SK-N-SH (cell line): ENCODE measurements at regions not wholly inside any gene's neighbourhood (a gene's known extent, or its start where the extent isn't known, plus 50 kb on each side); places are given as distances from the start of the nearest gene placed in this dataset.

Experiments used
- CTCF ChIA-PET: fragments of 300-600, 350-600 bp; formaldehyde crosslinking; extraction: SDS; loops from one replicate; lab custom pipeline; 2021; lab: Yijun Ruan, JAX
- POLR2A ChIA-PET: fragments of 350-600 bp; sonication (Branson Sonifier 250); formaldehyde crosslinking; extraction: SDS; loops from one replicate; lab custom pipeline; 2020; ENCODE audit warnings: antibody characterized with exemption, inconsistent platforms; lab: Yijun Ruan, JAX
- DNase-seq: peaks from one replicate; pipeline ENCODE4 v3.0.0; 2012
- H2AFZ ChIP-seq: fragments of 200-600 bp; sonication (generic); 2 replicates; pipeline ENCODE4 v1.8.1; 2016; ENCODE audit warnings: antibody characterized with exemption, mild to moderate bottlenecking, low read depth
- H3F3A ChIP-seq: fragments of 200-600 bp; sonication (generic); replicated peaks from 2 replicates; pipeline ENCODE3; 2016; ENCODE audit warnings: antibody characterized with exemption, mild to moderate bottlenecking; ENCODE audit not compliant: insufficient read depth
- H3K27ac ChIP-seq, 2 experiments: fragments of 200-500 bp in 1 of 2; fragments of 200-600 bp in 1 of 2; sonication (Bioruptor generic) in 1 of 2; sonication (generic), shearing (Covaris generic) in 1 of 2; 2 replicates each; pipeline versions ENCODE4 v1.5.1 to v1.6.1; 2014 to 2016; ENCODE audit warnings: low read depth in 2 of 2, inconsistent platforms in 1 of 2, low read length in 1 of 2, mild to moderate bottlenecking in 1 of 2, mixed read lengths in 1 of 2
- H3K27me3 ChIP-seq: fragments of 200-600 bp; sonication (generic), shearing (Covaris generic); 2 replicates; pipeline ENCODE4 v1.6.1; 2016; ENCODE audit warnings: mixed run types; ENCODE audit not compliant: insufficient read depth
- H3K36me3 ChIP-seq, 2 experiments: fragments of 200-500 bp in 1 of 2; fragments of 200-600 bp in 1 of 2; sonication (Bioruptor generic) in 1 of 2; sonication (generic) in 1 of 2; replicated peaks in 1 of 2; 2 replicates each; pipeline versions ENCODE3 to v1.5.1; 2014 to 2016; ENCODE audit warnings: low read length in 1 of 2, mild to moderate bottlenecking in 1 of 2; ENCODE audit not compliant: insufficient read depth in 2 of 2, control insufficient read depth in 1 of 2
- H3K4me1 ChIP-seq, 2 experiments: fragments of 200-500 bp in 1 of 2; fragments of 200-600 bp in 1 of 2; sonication (Bioruptor generic) in 1 of 2; sonication (generic), shearing (Covaris generic) in 1 of 2; 2 replicates each; pipeline versions ENCODE4 v1.5.1 to v1.6.1; 2014 to 2016; ENCODE audit warnings: low read depth in 1 of 2, low read length in 1 of 2, mixed run types in 1 of 2; ENCODE audit not compliant: insufficient read depth in 2 of 2, control insufficient read depth in 1 of 2
- H3K4me2 ChIP-seq: fragments of 200-600 bp; sonication (generic), shearing (Covaris generic); 2 replicates; pipeline ENCODE4 v1.6.1; 2017; ENCODE audit warnings: mixed run types
- H3K4me3 ChIP-seq, 2 experiments: fragments of 200-500 bp in 1 of 2; fragments of 200-600 bp in 1 of 2; sonication (Bioruptor generic) in 1 of 2; sonication (generic), shearing (Covaris generic) in 1 of 2; 2 replicates each; pipeline versions ENCODE4 v1.5.1 to v1.8.1; 2014 to 2016; ENCODE audit warnings: low read depth in 2 of 2, inconsistent platforms in 1 of 2, low read length in 1 of 2, mild to moderate bottlenecking in 1 of 2, mixed read lengths in 1 of 2, moderate library complexity in 1 of 2
- H3K79me2 ChIP-seq: fragments of 200-600 bp; sonication (generic); 2 replicates; pipeline ENCODE4 v1.8.1; 2017; ENCODE audit warnings: mild to moderate bottlenecking; ENCODE audit not compliant: insufficient read depth
- H3K9ac ChIP-seq: fragments of 200-600 bp; sonication (generic); 2 replicates; pipeline ENCODE4 v1.6.1; 2017; ENCODE audit warnings: mixed run types
- H3K9me2 ChIP-seq: fragments of 200-600 bp; sonication (generic); 2 replicates; pipeline ENCODE4 v1.6.1; 2017; ENCODE audit warnings: mixed run types
- H3K9me3 ChIP-seq: fragments of 200-600 bp; sonication (generic); 2 replicates; pipeline ENCODE4 v1.6.1; 2017; ENCODE audit warnings: mixed run types, mild to moderate bottlenecking, moderate library complexity
- H4K20me1 ChIP-seq: fragments of 200-600 bp; sonication (generic); 2 replicates; pipeline ENCODE4 v1.6.1; 2017; ENCODE audit warnings: mild to moderate bottlenecking, mixed run types; ENCODE audit not compliant: insufficient read depth
- ELF1 ChIP-seq: IDR thresholded peaks from 2 replicates; pipeline ENCODE4 v1.4.0; 2012
- EZH2phosphoT487 ChIP-seq: fragments of 200-600 bp; sonication (generic); IDR thresholded peaks from 2 replicates; pipeline ENCODE4 v1.6.1; 2017; ENCODE audit warnings: low read depth, mixed run types, mild to moderate bottlenecking, antibody characterized with exemption, moderate library complexity, borderline replicate concordance
- FOSL2 ChIP-seq: IDR thresholded peaks from 2 replicates; pipeline ENCODE4 v1.4.0; 2012; ENCODE audit warnings: low read depth, mild to moderate bottlenecking, moderate library complexity, borderline replicate concordance
- GABPA ChIP-seq: IDR thresholded peaks from 2 replicates; pipeline ENCODE4 v1.4.0; 2012; ENCODE audit warnings: low read depth, mild to moderate bottlenecking
- JUND ChIP-seq: IDR thresholded peaks from 2 replicates; pipeline ENCODE4 v1.4.0; 2012
- MEF2A ChIP-seq: IDR thresholded peaks from 2 replicates; pipeline ENCODE4 v1.4.0; 2012; ENCODE audit warnings: low read depth, borderline replicate concordance
- MXI1 ChIP-seq: IDR thresholded peaks from 2 replicates; pipeline ENCODE4 v1.6.1; 2012; ENCODE audit warnings: mild to moderate bottlenecking, low read depth, low read length, improper control_type of control experiment
- NFIC ChIP-seq: IDR thresholded peaks from 2 replicates; pipeline ENCODE4 v1.4.0; 2012; ENCODE audit warnings: borderline replicate concordance
- NRF1 ChIP-seq: IDR thresholded peaks from 2 replicates; pipeline ENCODE4 v1.6.1; 2012; ENCODE audit warnings: low read depth, mild to moderate bottlenecking, low read length
- RAD21 ChIP-seq: IDR thresholded peaks from 2 replicates; pipeline ENCODE4 v1.6.1; 2012; ENCODE audit warnings: mild to moderate bottlenecking, low read length
- RFX5 ChIP-seq: IDR thresholded peaks from 2 replicates; pipeline ENCODE4 v1.6.1; 2012; ENCODE audit warnings: mild to moderate bottlenecking, improper control_type of control experiment, low read length
- SIN3A ChIP-seq: IDR thresholded peaks from 2 replicates; pipeline ENCODE4 v1.6.1; 2012; ENCODE audit warnings: low read depth, mild to moderate bottlenecking, low read length, moderate library complexity, borderline replicate concordance
- SMC3 ChIP-seq: IDR thresholded peaks from 2 replicates; pipeline ENCODE4 v1.6.1; 2012; ENCODE audit warnings: low read depth, low read length, improper control_type of control experiment
- TAF1 ChIP-seq: IDR thresholded peaks from 2 replicates; pipeline ENCODE4 v1.6.1; 2012; ENCODE audit warnings: low read depth, mild to moderate bottlenecking, low read length, moderate library complexity, borderline replicate concordance
- YY1 ChIP-seq: IDR thresholded peaks from 2 replicates; pipeline ENCODE4 v1.4.0; 2012; ENCODE audit warnings: low read depth, mild to moderate bottlenecking
- WGBS: methylation state at CpG from one replicate; pipeline ENCODE4 v1.1.6; 2017; ENCODE audit warnings: low lambda C conversion rate; 5-methylcytosine and 5-hydroxymethylcytosine counted together
- TF ChIP-seq, protein P1 (sequence below): fragments of 200-600 bp; sonication (generic); IDR thresholded peaks from 2 replicates; pipeline ENCODE4 v1.6.1; 2017; ENCODE audit warnings: antibody characterized with exemption, mild to moderate bottlenecking, moderate library complexity
- TF ChIP-seq, protein P2 (sequence below): IDR thresholded peaks from 2 replicates; pipeline ENCODE4 v1.4.0; 2012; ENCODE audit warnings: low read depth, borderline replicate concordance
- TF ChIP-seq, protein P3 (sequence below): IDR thresholded peaks from 2 replicates; pipeline ENCODE4 v1.4.0; 2012; ENCODE audit warnings: low read depth, borderline replicate concordance
- TF ChIP-seq, protein P4 (sequence below): fragments of 150-350 bp; IDR thresholded peaks from 2 replicates; pipeline ENCODE4 v1.6.1; 2017; ENCODE audit warnings: antibody characterized with exemption, low read length, low read depth, borderline replicate concordance

GRCh38 chr18:66749481-66750035 lies 145.7 kb upstream of the CDH19 start:
- H3K9me3 ChIP-seq = no peaks in the 10 kb centered on the region
- POLR2A ChIA-PET = no interaction called here
- no peak overlapping the region for H3K4me2 ChIP-seq
- TF ChIP-seq, protein P1, sequence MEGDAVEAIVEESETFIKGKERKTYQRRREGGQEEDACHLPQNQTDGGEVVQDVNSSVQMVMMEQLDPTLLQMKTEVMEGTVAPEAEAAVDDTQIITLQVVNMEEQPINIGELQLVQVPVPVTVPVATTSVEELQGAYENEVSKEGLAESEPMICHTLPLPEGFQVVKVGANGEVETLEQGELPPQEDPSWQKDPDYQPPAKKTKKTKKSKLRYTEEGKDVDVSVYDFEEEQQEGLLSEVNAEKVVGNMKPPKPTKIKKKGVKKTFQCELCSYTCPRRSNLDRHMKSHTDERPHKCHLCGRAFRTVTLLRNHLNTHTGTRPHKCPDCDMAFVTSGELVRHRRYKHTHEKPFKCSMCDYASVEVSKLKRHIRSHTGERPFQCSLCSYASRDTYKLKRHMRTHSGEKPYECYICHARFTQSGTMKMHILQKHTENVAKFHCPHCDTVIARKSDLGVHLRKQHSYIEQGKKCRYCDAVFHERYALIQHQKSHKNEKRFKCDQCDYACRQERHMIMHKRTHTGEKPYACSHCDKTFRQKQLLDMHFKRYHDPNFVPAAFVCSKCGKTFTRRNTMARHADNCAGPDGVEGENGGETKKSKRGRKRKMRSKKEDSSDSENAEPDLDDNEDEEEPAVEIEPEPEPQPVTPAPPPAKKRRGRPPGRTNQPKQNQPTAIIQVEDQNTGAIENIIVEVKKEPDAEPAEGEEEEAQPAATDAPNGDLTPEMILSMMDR = no peak
- no peak for TF ChIP-seq YY1
- no peak for TF ChIP-seq RAD21
- TF ChIP-seq GABPA = no peak
- TF ChIP-seq RFX5 = no peak
- no peaks in the 10 kb centered on the region for H4K20me1 ChIP-seq
- no peaks in the 10 kb centered on the region for H3F3A ChIP-seq
- H3K27ac ChIP-seq = no peak overlapping the region
- no peaks in the 10 kb centered on the region for H3K79me2 ChIP-seq
- CTCF ChIA-PET = interaction anchor here (0.8 to 2.3 kb wide), 7 partner anchors 9 to 781 kb away, joined by 3 to 19 read pairs (median 5); no protein-coding TSS in a partner anchor
- H3K27me3 ChIP-seq = no peaks in the 10 kb centered on the region
- H3K9me2 ChIP-seq = no peaks in the 10 kb centered on the region
- no peaks in the 10 kb centered on the region for H3K36me3 ChIP-seq
- no peaks in the 10 kb centered on the region; a peak in 1 of 4 replicates for H3K4me1 ChIP-seq
- H3K4me3 ChIP-seq = no peak overlapping the region
- no peak for DNase-seq
- H2AFZ ChIP-seq = no peak overlapping the region
- no peak overlapping the region for H3K9ac ChIP-seq

- peak; percentile 34 for DNase-seq
- CTCF ChIA-PET = interaction anchor here (0.7 to 2.3 kb wide), 8 partner anchors 8 to 1186 kb away, joined by 3 to 19 read pairs (median 4); no protein-coding TSS in a partner anchor
- no peak for TF ChIP-seq JUND
- no peak for TF ChIP-seq SIN3A
- peak; percentile 78 for TF ChIP-seq RAD21
- no peak for TF ChIP-seq NFIC
- peak; percentile 22; the same call in 1 of the 2 replicates for TF ChIP-seq SMC3
- TF ChIP-seq GABPA = no peak
- TF ChIP-seq, protein P2, sequence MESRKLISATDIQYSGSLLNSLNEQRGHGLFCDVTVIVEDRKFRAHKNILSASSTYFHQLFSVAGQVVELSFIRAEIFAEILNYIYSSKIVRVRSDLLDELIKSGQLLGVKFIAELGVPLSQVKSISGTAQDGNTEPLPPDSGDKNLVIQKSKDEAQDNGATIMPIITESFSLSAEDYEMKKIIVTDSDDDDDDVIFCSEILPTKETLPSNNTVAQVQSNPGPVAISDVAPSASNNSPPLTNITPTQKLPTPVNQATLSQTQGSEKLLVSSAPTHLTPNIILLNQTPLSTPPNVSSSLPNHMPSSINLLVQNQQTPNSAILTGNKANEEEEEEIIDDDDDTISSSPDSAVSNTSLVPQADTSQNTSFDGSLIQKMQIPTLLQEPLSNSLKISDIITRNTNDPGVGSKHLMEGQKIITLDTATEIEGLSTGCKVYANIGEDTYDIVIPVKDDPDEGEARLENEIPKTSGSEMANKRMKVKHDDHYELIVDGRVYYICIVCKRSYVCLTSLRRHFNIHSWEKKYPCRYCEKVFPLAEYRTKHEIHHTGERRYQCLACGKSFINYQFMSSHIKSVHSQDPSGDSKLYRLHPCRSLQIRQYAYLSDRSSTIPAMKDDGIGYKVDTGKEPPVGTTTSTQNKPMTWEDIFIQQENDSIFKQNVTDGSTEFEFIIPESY = no peak
- TF ChIP-seq, protein P3, sequence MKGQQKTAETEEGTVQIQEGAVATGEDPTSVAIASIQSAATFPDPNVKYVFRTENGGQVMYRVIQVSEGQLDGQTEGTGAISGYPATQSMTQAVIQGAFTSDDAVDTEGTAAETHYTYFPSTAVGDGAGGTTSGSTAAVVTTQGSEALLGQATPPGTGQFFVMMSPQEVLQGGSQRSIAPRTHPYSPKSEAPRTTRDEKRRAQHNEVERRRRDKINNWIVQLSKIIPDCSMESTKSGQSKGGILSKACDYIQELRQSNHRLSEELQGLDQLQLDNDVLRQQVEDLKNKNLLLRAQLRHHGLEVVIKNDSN = no peak
- no peak for TF ChIP-seq MEF2A
- TF ChIP-seq NRF1 = no peak
- TF ChIP-seq FOSL2 = no peak
- TF ChIP-seq TAF1 = no peak
- no peak for TF ChIP-seq EZH2phosphoT487
- TF ChIP-seq, protein P4, sequence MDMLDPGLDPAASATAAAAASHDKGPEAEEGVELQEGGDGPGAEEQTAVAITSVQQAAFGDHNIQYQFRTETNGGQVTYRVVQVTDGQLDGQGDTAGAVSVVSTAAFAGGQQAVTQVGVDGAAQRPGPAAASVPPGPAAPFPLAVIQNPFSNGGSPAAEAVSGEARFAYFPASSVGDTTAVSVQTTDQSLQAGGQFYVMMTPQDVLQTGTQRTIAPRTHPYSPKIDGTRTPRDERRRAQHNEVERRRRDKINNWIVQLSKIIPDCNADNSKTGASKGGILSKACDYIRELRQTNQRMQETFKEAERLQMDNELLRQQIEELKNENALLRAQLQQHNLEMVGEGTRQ = no peak
- TF ChIP-seq, protein P1 = peak; percentile 34; the same call in 1 of the 2 replicates
- no peak for TF ChIP-seq MXI1
- TF ChIP-seq RFX5 = no peak
- TF ChIP-seq ELF1 = no peak
Observed at GRCh38 chr18:66749030-66749429, 145.1 kb upstream of the CDH19 start.

More at GRCh38 chr18:66749030-66749429, 145.1 kb upstream of the CDH19 start:
- Histone ChIP-seq H3K79me2 (no peaks in the 10 kb centered on the region), H3K4me3 (no peak overlapping the region), H3K4me2 (no peak overlapping the region), H3K36me3 (no peaks in the 10 kb centered on the region), H4K20me1 (no peaks in the 10 kb centered on the region), H3K27me3 (no peaks in the 10 kb centered on the region), H3K9me2 (no peaks in the 10 kb centered on the region), H3K9me3 (no peaks in the 10 kb centered on the region), H2AFZ (no peak overlapping the region), H3K4me1 (no peaks in the 10 kb centered on the region; a peak in 1 of 4 replicates), H3K9ac (no peak overlapping the region), H3F3A (no peaks in the 10 kb centered on the region), H3K27ac (no peak overlapping the region)
- POLR2A ChIA-PET = no interaction called here
- WGBS = 26% methylated on average over 2 of the region's 2 CpGs
